Activated CD8-positive, alpha-beta T cell treated with anti-CD3 and anti-CD28 coated beads for 36 hours (primary cell): ENCODE measurements at regions not wholly inside any gene's neighbourhood (a gene's known extent, or its start where the extent isn't known, plus 50 kb on each side); places are given as distances from the start of the nearest gene placed in this dataset.

Source experiments
- ATAC-seq: fragments of 200-7000 bp; cut with Tn5 transposase; one replicate; pipeline ENCODE4 v1.10.0; 2021; ENCODE audit warnings: mild to moderate bottlenecking, moderate library complexity
- CTCF ChIA-PET: fragments of 350-600 bp; sonication (Branson Sonifier 250); formaldehyde crosslinking; loops from one replicate; lab custom pipeline; 2021; ENCODE audit warnings: antibody characterized with exemption; lab: Charles Lee
- POLR2A ChIA-PET: fragments of 350-600 bp; sonication (Branson Sonifier 250); formaldehyde crosslinking; loops from one replicate; lab custom pipeline; 2021; ENCODE audit warnings: antibody characterized with exemption; lab: Charles Lee
- DNase-seq: peaks from one replicate; pipeline ENCODE4 v3.0.0-alpha.2; 2020
- H3K27ac Mint-ChIP-seq: one replicate; pipeline ENCODE4 v1.8.0; 2021; ENCODE audit warnings: mild to moderate bottlenecking, mixed read lengths
- H3K27me3 Mint-ChIP-seq: one replicate; pipeline ENCODE4 v1.8.0; 2021; ENCODE audit warnings: mixed read lengths
- H3K36me3 Mint-ChIP-seq: one replicate; pipeline ENCODE4 v1.8.0; 2021; ENCODE audit warnings: low read depth, mixed read lengths
- H3K4me1 Mint-ChIP-seq: one replicate; pipeline ENCODE4 v1.8.0; 2021; ENCODE audit warnings: low read depth, mixed read lengths
- H3K4me3 Mint-ChIP-seq: one replicate; pipeline ENCODE4 v1.8.0; 2021; ENCODE audit warnings: mild to moderate bottlenecking, moderate library complexity, mixed read lengths
- H3K9me3 Mint-ChIP-seq: one replicate; pipeline ENCODE4 v1.8.0; 2021; ENCODE audit warnings: mixed read lengths
- CTCF ChIP-seq: fragments of 200-600 bp; IDR thresholded peaks from one replicate; pipeline ENCODE4 v1.8.0; 2022; ENCODE audit warnings: antibody characterized with exemption, mild to moderate bottlenecking
- intact Hi-C: fragments of 100-400 bp; cut with micrococcal nuclease; formaldehyde crosslinking; loops from one replicate; pipeline ENCODE4 v1.10.0; 2022

- Mint-ChIP-seq H3K4me3 (no peak overlapping the region), H3K36me3 (no peaks in the 10 kb centered on the region), H3K9me3 (no peaks in the 10 kb centered on the region), H3K4me1 (no peaks in the 10 kb centered on the region), H3K27me3 (no peaks in the 10 kb centered on the region), H3K27ac (no peak overlapping the region)
- intact Hi-C loops, result no loop called here
- no peak for TF ChIP-seq CTCF
- no peak for ATAC-seq
- ChIA-PET POLR2A (no interaction called here), CTCF (no interaction called here)
- DNase-seq, result no peak
These were observed 180.9 kb upstream of the LCORL start for GRCh38 chr4:18202486-18202885.

GRCh38 chr4:18201885-18202284 lies 180.3 kb upstream of the LCORL start:
- no peak for DNase-seq
- no peak overlapping the region for H3K4me3 Mint-ChIP-seq
- H3K27me3 Mint-ChIP-seq, result no peaks in the 10 kb centered on the region
- no peak for ATAC-seq
- no peaks in the 10 kb centered on the region for H3K36me3 Mint-ChIP-seq
- intact Hi-C loops, result no loop called here
- no peaks in the 10 kb centered on the region for H3K9me3 Mint-ChIP-seq
- no peak overlapping the region for H3K27ac Mint-ChIP-seq
- ChIA-PET POLR2A (no interaction called here), CTCF (no interaction called here)
- H3K4me1 Mint-ChIP-seq, result no peaks in the 10 kb centered on the region
- TF ChIP-seq CTCF, result no peak

- no peak for ATAC-seq
- peaks cover 3% of the 10 kb centered on the region for H3K27me3 Mint-ChIP-seq
- intact Hi-C loops, result no loop called here
- ChIA-PET POLR2A (no interaction called here), CTCF (no interaction called here)
- no peak overlapping the region for H3K27ac Mint-ChIP-seq
- no peak overlapping the region for H3K4me3 Mint-ChIP-seq
- TF ChIP-seq CTCF, result no peak
- H3K36me3 Mint-ChIP-seq, result no peaks in the 10 kb centered on the region
- no peaks in the 10 kb centered on the region for H3K4me1 Mint-ChIP-seq
- no peaks in the 10 kb centered on the region for H3K9me3 Mint-ChIP-seq
- no peak for DNase-seq
These were observed 177.1 kb upstream of the LCORL start for GRCh38 chr4:18198653-18199052.

- Mint-ChIP-seq H3K27me3 (peaks cover 3% of the 10 kb centered on the region), H3K9me3 (no peaks in the 10 kb centered on the region), H3K36me3 (no peaks in the 10 kb centered on the region), H3K4me1 (no peaks in the 10 kb centered on the region), H3K4me3 (no peak overlapping the region), H3K27ac (no peak overlapping the region)
- ATAC-seq (no peak), DNase-seq (no peak)
- POLR2A ChIA-PET, result no interaction called here
- CTCF ChIA-PET, result no interaction called here
- no peak for TF ChIP-seq CTCF
- intact Hi-C loops, result no loop called here
These were observed 175.9 kb upstream of the LCORL start for GRCh38 chr4:18197467-18197866.

DNA sequence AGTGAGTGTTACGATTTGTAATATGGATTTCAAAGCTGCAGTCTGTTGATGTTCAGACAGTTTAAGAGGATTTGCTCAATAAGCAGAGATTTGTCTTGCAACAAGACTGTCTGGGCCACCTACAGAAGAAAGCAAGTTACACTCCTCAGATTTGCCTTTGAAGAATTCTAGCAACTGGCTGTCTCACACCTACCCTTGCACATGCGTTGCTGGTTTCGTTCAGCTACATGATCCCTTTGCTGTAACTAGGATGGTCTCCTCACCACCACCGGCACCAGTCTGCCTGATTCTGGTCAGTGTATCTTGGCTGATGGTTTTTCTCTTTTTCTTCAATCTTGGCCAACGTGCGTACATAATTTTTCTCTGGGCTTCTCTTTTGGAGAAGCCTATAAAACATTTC lies 172.7 kb upstream of the LCORL start:
- Mint-ChIP-seq H3K4me1 (no peaks in the 10 kb centered on the region), H3K27ac (no peak overlapping the region), H3K27me3 (peaks cover 5% of the 10 kb centered on the region), H3K4me3 (no peak overlapping the region), H3K36me3 (no peaks in the 10 kb centered on the region), H3K9me3 (no peaks in the 10 kb centered on the region)
- POLR2A ChIA-PET, result no interaction called here
- DNase-seq (no peak), ATAC-seq (no peak)
- intact Hi-C loops, result no loop called here
- TF ChIP-seq CTCF, result no peak
- CTCF ChIA-PET, result no interaction called here
